ENCODE measurements at regions not wholly inside any gene's neighbourhood (a gene's known extent, or its start where the extent isn't known, plus 50 kb on each side); places are given as distances from the start of the nearest gene placed in this dataset.

DNA sequence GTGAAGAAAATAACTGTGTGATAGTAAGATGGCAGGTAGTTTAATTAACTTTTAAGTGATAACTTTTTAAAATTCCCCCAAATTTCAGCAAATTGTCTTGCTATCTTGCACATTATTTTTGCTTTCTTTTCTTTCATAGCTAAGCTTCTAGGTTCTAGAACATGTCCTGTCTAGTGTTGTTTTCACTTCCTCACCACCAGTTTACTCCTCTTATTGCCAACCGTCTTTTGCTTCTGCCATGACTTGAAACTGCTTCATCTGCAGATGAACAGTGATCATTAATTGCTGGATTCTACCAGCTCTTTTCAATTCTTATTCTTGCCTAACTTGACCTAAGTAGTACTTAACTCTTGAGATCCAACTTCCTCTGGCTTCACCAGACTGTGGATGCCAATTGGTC lies 137.8 kb downstream of the CENPW start:
- DNase-seq (ENCODE audit: low read depth in 2 of 2), result no peak
- H3K36me3 ChIP-seq (ENCODE audit: control insufficient read depth, insufficient read depth, low read length), result no peaks in the 10 kb centered on the region
- no peak overlapping the region for H3K4me3 ChIP-seq (replicated peaks in 1 of 4; ENCODE audit: control extremely low read depth in 1 of 4, insufficient read depth in 1 of 4, low read depth in 3 of 4, low read length in 4 of 4)
- H4K20me1 ChIP-seq (ENCODE audit: control insufficient read depth, extremely low read depth, insufficient read depth, low read length), result no peaks in the 10 kb centered on the region
- H3K4me1 ChIP-seq (ENCODE audit: control insufficient read depth, extremely low read depth, insufficient read depth, low read length), result no peaks in the 10 kb centered on the region
- no peak overlapping the region for H3K4me2 ChIP-seq (ENCODE audit: extremely low read depth, insufficient read depth, low read length)
- no peaks in the 10 kb centered on the region for H3K79me2 ChIP-seq (ENCODE audit: control insufficient read depth, insufficient read depth, low read length)
- no peak for TF ChIP-seq EZH2 (IDR thresholded peaks at IDR 0.05; ENCODE audit: low read length, missing control alignments)
- TF ChIP-seq, protein P1, sequence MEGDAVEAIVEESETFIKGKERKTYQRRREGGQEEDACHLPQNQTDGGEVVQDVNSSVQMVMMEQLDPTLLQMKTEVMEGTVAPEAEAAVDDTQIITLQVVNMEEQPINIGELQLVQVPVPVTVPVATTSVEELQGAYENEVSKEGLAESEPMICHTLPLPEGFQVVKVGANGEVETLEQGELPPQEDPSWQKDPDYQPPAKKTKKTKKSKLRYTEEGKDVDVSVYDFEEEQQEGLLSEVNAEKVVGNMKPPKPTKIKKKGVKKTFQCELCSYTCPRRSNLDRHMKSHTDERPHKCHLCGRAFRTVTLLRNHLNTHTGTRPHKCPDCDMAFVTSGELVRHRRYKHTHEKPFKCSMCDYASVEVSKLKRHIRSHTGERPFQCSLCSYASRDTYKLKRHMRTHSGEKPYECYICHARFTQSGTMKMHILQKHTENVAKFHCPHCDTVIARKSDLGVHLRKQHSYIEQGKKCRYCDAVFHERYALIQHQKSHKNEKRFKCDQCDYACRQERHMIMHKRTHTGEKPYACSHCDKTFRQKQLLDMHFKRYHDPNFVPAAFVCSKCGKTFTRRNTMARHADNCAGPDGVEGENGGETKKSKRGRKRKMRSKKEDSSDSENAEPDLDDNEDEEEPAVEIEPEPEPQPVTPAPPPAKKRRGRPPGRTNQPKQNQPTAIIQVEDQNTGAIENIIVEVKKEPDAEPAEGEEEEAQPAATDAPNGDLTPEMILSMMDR (conservative IDR thresholded peaks at IDR 0.05 in 1 of 2, IDR thresholded peaks at IDR 0.05 in 1 of 2; ENCODE audit: low read depth in 1 of 2, low read length in 2 of 2), result no peak
- no peak overlapping the region for H3K9ac ChIP-seq (ENCODE audit: insufficient read depth, low read length)
- H3K9me3 ChIP-seq (ENCODE audit: control insufficient read depth, insufficient read depth, low read depth, low read length), result no peaks in the 10 kb centered on the region
- H3K27ac ChIP-seq (ENCODE audit: insufficient read depth, low read length), result no peak overlapping the region
- no peaks in the 10 kb centered on the region for H3K27me3 ChIP-seq (ENCODE audit: control insufficient read depth, insufficient read depth, low read length)
- no peak overlapping the region for H2AFZ ChIP-seq (ENCODE audit: low read length)

DNA sequence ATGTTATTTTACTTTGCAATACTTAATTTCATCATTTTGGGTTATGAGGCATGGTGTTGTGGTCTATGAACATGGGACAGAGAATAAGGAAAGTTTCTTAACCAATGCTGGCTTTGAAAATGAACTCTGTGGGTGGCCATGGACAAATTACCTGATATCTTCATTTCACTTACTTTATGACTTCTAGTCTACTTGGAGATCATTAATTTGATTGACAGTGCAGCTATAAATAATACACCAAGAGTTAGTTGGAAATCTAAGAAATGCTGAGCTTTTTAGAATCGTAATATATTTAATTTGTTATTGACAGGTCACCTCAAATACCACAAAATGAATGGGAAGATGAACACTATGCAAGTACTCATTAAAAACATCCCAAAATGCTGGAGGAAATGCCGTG lies 140.4 kb downstream of the CENPW start:
- no peaks in the 10 kb centered on the region for H3K4me1 ChIP-seq (ENCODE audit: control insufficient read depth, extremely low read depth, insufficient read depth, low read length)
- no peaks in the 10 kb centered on the region for H3K9me3 ChIP-seq (ENCODE audit: control insufficient read depth, insufficient read depth, low read depth, low read length)
- no peak for DNase-seq (ENCODE audit: low read depth in 2 of 2)
- H3K4me2 ChIP-seq (ENCODE audit: extremely low read depth, insufficient read depth, low read length), result no peak overlapping the region
- no peak for TF ChIP-seq EZH2 (IDR thresholded peaks at IDR 0.05; ENCODE audit: low read length, missing control alignments)
- TF ChIP-seq, protein P1 (conservative IDR thresholded peaks at IDR 0.05 in 1 of 2, IDR thresholded peaks at IDR 0.05 in 1 of 2; ENCODE audit: low read depth in 1 of 2, low read length in 2 of 2), result no peak
- no peaks in the 10 kb centered on the region for H3K36me3 ChIP-seq (ENCODE audit: control insufficient read depth, insufficient read depth, low read length)
- H3K27me3 ChIP-seq (ENCODE audit: control insufficient read depth, insufficient read depth, low read length), result no peaks in the 10 kb centered on the region
- H3K9ac ChIP-seq (ENCODE audit: insufficient read depth, low read length), result no peak overlapping the region
- H4K20me1 ChIP-seq (ENCODE audit: control insufficient read depth, extremely low read depth, insufficient read depth, low read length), result no peaks in the 10 kb centered on the region
- no peak overlapping the region for H3K4me3 ChIP-seq (replicated peaks in 1 of 4; ENCODE audit: control extremely low read depth in 1 of 4, insufficient read depth in 1 of 4, low read depth in 3 of 4, low read length in 4 of 4)
- H3K79me2 ChIP-seq (ENCODE audit: control insufficient read depth, insufficient read depth, low read length), result no peaks in the 10 kb centered on the region
- no peak overlapping the region for H2AFZ ChIP-seq (ENCODE audit: low read length)
- no peak overlapping the region for H3K27ac ChIP-seq (ENCODE audit: insufficient read depth, low read length)

DNA sequence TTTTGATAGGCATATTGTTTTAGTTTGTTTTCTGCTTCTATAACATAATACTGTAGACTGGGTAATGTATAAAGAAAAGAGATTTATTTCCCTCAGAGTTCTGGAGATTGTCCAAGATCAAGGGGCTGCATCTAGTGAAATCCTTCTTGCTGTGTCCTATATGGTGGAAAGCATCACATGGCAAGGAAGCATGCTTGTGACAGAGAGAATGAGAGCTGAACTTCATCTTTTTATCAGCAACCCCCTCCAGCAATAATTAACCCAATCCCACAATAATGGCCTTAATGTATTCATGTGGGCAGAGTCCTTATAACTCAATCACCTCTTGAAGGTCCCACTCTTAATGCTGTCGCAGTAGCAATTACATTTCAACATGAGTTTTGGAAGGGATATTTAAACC lies 141.4 kb downstream of the CENPW start:
- TF ChIP-seq, protein P1 (conservative IDR thresholded peaks at IDR 0.05 in 1 of 2, IDR thresholded peaks at IDR 0.05 in 1 of 2; ENCODE audit: low read depth in 1 of 2, low read length in 2 of 2), result no peak
- TF ChIP-seq EZH2 (IDR thresholded peaks at IDR 0.05; ENCODE audit: low read length, missing control alignments), result no peak
- no peaks in the 10 kb centered on the region for H3K4me1 ChIP-seq (ENCODE audit: control insufficient read depth, extremely low read depth, insufficient read depth, low read length)
- no peak overlapping the region for H2AFZ ChIP-seq (ENCODE audit: low read length)
- no peaks in the 10 kb centered on the region for H3K79me2 ChIP-seq (ENCODE audit: control insufficient read depth, insufficient read depth, low read length)
- no peaks in the 10 kb centered on the region for H3K27me3 ChIP-seq (ENCODE audit: control insufficient read depth, insufficient read depth, low read length)
- no peaks in the 10 kb centered on the region for H3K36me3 ChIP-seq (ENCODE audit: control insufficient read depth, insufficient read depth, low read length)
- DNase-seq (ENCODE audit: low read depth in 2 of 2), result no peak
- H4K20me1 ChIP-seq (ENCODE audit: control insufficient read depth, extremely low read depth, insufficient read depth, low read length), result no peaks in the 10 kb centered on the region
- H3K4me2 ChIP-seq (ENCODE audit: extremely low read depth, insufficient read depth, low read length), result no peak overlapping the region
- H3K9me3 ChIP-seq (ENCODE audit: control insufficient read depth, insufficient read depth, low read depth, low read length), result no peaks in the 10 kb centered on the region
- no peak overlapping the region for H3K27ac ChIP-seq (ENCODE audit: insufficient read depth, low read length)
- H3K9ac ChIP-seq (ENCODE audit: insufficient read depth, low read length), result no peak overlapping the region
- H3K4me3 ChIP-seq (replicated peaks in 1 of 4; ENCODE audit: control extremely low read depth in 1 of 4, insufficient read depth in 1 of 4, low read depth in 3 of 4, low read length in 4 of 4), result no peak overlapping the region
